GM19324 (cell line): ENCODE measurements at regions not wholly inside any gene's neighbourhood (a gene's known extent, or its start where the extent isn't known, plus 50 kb on each side); places are given as distances from the start of the nearest gene placed in this dataset.

Source experiments
- ATAC-seq: cut with Tn5 transposase; IDR thresholded peaks from one replicate; pipeline ENCODE4 v1.9.1; 2021; ENCODE audit warnings: mild to moderate bottlenecking, moderate library complexity; ENCODE audit not compliant: unreplicated experiment, low FRiP score

DNA sequence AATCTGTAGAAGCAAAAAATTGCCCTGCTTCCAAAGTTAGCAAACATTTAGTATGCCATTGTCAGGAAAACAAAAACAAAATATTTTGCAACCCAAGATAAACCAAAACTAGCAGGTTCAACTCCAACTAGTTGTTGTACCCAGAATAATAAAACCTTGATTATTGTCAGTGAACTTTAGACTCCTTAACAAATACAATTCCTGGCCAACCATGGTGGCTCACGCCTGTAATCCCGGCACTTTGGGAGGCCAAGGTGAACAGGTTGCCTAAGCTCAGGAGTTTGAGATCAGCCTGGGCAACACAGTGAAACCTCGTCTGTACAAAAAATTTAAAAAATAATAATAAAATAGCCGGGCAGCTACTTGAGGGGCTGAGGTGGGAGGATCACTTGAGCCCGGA, 53.6 kb upstream of the EPCAM start:
- no peak for ATAC-seq

DNA sequence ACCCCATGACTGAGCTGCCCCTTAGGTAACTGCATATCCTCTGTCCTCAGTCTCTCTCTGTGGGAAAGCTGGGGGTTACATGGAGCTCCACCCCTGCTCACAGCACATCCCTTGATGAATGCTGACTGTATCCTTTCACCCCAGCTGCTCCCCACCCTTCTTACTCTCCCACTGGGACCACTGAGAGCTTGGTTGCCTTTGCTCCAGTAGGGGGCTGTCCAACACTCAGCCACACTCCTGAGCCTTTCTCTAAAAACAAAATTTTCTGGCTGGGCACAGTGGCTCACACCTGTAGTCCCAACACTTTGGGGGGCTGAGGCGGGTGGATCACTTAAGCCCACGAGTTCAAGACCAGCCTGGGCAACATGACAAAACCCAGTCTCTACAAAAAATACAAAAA, 55.4 kb upstream of the EPCAM start:
- ATAC-seq: no peak

DNA sequence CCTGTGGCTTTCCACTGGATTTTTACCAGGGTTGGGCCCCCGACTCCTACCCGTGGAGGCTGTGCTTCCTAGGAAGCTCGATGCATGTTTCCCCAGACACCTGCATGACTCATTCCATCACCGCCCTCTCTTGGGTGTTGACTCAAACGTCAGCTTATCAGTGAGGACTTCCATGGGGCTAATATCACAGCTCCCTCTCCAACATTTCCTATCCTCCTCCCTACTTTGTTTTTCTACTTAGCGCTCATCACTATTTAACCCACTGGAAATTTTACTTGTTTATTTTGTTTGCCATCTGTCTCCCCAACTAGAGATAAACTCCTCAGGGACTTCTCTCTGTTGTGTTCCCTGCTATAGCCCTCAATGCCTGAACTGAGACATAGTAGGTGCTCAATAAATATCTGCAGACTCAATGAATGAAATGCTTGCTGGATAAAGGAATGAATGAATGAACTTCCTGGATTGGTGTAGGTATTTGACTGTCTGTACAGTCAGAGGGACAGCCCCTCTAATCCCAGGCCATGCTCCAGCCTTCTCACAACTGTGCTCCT, 55.9 kb upstream of the EPCAM start:
- ATAC-seq: no peak

DNA sequence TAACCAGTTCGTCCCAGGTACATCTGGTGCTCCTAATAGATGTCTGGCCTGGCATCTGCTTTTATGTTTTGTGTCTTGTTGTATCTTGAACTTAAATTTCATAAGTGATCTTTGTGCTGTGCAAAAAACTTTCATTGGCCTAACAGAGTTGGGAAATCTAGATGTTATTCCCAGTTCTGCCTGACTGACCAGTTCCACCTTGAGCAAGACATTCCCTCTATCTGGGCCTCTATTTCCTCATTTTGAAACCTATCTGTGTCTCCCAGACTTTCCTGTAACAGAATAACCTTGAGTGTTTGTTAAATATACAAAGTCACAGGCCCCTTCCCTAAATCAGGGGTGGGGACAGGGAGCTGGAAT, 56.6 kb upstream of the EPCAM start:
- ATAC-seq: no peak

DNA sequence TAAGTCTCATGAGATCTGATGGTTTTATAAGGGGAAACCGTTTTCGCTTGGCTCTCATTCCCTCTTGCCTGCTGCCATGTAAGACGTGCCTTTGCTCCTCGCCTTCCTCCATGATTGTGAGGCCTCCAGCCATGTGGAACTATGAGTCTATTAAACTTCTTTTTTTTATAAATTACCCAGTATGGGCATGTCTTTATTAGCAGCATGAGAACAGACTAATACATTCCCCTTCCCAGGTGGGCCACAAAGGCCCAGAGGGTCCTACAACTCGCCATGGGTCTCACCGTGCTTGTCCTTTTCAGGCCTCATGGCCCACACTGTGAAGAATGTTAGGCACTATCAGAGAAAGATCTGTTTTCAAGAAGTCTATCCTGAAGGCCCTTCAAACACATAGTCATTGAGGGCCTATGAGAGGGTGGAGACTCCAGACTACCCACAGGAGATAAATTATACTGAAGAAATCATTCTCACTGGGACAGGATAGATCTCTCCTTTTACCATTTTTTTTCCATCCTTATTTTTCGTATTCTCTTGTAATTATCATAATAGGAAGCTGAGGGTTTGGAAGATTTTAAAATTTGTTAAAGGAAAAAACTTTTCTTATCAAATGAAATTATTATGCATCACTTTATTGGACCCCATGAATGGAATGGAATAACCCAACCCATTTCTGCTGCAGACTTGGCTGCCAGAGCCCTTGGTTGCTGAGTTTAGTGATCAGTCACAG, 57.2 kb upstream of the EPCAM start:
- ATAC-seq: no peak

DNA sequence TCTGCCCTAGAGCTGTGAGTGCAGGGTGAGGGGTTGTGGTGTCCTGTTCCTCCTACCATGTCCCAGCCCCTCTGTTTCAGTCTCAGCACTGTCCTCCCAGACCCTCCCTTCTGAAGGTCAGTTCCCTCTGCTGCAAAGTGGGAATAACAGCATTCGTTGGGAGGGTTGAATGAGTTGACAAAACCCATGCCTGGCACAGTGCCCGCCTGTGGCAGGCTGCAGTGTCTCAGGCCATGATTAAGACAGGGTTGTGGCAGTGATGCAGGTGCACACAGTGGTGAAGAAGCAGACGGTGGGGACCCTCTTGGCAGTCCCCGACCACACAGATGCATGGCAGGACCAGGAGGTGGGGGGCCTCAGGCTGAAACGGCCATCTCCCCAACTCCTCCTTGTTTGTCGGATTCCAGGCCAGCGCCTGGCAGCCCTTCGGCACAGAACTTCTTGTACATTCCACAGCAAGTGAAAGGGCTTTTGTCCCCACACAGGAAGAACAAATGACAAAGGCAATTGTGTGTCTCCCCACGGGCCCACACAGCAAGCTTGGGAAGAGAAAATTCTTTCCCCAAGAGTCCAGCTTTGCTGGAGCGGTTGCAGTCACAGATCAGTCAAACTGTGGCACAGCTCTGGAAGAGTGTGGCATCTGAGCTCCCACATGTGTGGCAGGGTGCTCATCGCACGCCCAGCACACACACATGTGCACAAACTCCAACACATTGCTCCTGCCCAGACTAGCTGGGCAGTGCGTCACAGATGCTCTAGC, 58.1 kb upstream of the EPCAM start:
- ATAC-seq: peak; percentile 21

DNA sequence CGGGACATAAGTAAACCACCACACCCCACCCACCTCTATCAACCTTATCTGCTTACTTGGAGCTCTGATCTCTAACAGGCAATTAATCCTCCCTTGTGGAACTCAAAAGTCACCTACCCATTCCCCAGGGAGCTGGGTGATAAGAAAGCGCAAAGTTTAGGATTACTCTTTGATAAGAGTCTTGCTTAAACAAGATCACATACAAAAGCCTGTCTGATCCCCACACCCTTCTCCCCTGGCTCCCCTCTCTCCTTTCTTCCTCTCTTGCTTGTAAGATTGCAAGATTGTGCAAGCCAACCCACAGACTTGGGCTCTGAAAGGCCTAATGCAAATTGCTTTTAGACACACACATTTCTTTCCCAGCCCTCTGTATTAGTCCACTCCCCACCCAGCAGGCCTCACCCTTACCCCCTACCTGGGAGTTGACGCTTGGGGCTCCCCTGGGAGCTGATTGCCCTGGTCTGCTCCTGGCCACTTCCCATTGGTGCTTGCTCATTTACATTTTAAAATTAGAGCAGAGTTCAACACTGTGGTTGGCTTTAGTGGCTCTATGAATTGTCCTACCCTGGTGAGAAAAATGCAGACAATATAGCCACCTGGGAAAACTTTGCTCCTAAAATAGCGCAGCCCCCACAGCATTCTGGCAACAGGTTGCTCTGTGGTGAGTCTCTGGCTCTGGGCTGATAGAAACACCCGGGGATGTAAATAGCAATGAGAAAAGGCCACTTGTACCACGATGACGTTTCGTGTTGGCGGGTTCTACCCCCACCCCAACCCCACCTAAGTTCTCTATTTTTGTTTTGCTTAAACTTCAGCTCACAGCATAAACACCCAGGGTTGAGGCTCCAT, 58.9 kb upstream of the EPCAM start:
- ATAC-seq: peak; percentile 89

DNA sequence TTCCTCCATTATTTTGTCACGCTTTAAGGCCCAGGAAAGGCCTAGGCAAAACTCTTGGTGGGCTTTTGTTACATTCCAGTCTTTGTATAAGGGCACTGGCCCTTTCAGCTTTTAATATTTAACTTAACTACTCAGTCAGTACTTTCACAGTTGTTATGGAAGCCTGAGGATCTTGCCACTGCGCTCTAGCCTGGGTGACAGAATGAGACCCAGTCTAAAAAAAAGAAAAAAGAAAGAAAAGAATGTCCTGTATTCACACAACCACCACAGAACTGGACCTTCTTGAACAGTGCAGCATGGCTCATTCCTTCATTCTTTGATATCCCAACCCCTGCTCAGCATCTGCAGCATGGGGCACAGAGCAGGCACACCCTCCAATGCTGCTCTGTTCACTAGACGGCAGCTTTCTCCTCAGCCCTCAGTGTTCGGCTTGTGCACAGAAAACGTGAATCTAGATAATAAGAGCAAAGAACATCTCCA, 59.6 kb upstream of the EPCAM start:
- ATAC-seq: peak; percentile 1

DNA sequence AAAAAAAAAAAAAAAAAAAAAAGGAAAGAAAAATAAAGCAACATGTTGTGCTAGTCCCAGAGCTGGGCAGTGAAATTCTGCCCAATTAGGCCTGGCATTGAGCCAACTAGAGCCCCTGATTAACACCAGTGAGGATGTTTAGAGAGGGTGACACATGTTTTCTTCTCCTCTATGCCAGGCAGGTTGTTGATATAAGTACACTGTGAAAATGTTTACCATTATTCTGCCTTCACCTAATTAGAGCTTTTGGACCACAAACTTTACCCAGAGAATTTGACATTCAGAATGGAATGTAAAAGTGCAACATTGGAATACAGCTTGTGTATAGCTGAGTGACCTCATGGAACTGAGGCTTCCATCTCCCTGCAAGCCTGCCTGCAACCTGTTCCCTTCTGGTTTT, 62.0 kb upstream of the EPCAM start:
- no peak for ATAC-seq

DNA sequence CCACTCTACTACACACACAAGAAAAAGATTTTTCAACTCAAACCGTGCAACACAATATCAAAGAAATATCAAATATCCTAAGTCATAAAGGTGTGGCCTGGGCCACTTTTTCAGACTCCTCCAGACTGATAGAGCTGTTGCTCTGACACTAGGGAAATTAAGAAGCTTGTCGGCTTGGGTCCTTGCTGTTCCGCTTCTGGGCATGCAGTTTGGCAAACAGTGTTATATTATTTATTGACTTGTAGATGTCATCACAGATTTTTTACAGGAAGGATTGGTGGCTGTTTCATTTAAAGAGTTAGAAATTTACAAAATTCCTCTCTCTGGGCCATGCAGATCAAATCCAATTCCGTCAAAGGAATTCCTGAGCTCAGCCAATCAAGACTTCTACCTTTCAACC, 64.5 kb upstream of the EPCAM start:
- ATAC-seq: no peak

DNA sequence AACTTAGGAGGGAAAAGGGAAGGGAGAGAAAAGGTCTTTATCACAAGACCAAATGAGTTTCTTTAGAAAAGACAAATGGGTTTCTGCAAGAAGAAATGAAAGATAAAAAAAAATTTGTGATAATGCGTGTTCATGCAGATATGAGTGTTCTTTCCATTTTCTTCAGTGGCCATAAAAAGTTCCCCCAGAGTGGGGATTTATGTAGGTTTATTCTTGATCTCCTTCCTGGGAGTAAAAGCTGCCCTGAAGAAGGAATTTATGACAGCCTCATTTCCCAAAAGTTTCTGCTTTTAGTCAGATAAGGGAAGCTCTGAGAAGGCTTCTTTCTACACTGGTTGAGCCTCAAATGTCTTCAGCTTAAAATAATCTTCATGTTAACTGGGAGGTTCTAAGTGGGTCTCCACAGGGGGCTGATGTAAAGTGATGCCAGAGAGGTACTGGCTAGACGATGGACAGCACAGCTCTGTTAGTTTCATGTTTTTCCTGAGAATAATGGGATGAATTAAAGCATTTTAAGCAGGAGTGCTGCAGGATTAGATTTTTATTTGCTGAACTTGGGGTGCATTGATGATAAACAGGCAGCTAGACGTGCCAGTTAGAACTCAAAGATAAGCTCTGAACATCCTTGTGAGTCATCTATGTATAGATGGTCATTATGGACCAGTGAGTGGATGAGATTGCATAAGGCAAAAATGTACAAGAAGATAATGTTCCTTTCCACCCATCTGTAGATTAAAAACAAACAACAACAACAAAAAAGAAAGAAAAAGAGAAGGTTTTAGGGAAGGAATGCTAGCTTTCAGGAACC, 65.6 kb upstream of the EPCAM start:
- no peak for ATAC-seq

DNA sequence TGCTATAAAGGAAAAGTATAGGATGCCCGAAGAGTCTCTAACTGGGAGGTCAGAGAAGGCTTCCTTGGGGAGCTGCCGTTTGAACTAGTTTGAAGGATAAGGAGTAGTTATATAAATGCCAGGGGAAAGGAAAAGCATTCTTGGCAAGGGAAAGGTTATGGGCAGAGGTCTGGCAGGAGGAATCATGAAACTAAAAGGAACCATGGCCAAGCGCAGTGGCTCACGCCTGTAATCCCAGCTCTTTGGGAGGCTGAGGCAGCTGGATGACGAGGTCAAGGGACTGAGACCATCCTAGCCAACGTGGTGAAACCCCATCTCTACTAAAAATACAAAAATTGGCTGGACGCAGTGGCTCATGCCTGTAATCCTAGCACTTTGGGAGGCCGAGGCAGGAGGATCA, 66.8 kb upstream of the EPCAM start:
- no peak for ATAC-seq

DNA sequence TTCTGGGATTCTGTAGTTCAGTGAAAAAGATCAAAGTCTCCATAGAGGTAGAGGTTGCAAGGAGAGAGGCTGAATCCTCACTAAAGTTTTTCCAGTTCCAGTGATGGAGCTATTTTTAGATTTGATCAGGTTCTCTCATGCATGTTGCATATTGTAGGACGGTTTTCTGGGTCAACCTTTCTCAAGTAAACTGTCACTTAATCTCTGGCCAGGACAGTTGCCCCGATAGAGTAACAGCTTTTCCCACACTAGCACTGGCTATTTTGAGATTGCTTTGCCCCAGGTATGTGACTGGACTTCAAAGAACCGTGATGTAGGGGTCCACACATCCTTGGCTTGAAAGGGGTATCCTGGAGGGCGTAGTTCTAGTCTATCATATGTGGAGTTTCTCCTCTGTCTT, 67.4 kb upstream of the EPCAM start:
- no peak for ATAC-seq

DNA sequence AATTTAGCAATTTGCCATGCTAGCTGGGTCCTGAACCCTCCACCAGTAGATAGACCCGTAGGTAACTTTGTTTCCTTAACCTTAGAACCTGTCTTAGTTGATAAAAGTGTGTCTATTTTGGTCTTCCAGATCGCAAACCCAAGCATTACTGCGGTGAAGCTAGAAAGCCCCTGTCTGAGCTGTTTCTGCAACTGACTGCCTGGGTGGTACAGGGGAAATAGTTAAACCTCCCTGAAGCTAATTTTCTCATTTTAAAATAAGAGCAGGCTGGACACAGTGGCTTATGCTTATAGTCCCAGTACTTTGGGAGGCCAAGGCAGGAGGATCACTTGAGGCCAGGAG, 67.9 kb upstream of the EPCAM start:
- ATAC-seq: peak; percentile 51

DNA sequence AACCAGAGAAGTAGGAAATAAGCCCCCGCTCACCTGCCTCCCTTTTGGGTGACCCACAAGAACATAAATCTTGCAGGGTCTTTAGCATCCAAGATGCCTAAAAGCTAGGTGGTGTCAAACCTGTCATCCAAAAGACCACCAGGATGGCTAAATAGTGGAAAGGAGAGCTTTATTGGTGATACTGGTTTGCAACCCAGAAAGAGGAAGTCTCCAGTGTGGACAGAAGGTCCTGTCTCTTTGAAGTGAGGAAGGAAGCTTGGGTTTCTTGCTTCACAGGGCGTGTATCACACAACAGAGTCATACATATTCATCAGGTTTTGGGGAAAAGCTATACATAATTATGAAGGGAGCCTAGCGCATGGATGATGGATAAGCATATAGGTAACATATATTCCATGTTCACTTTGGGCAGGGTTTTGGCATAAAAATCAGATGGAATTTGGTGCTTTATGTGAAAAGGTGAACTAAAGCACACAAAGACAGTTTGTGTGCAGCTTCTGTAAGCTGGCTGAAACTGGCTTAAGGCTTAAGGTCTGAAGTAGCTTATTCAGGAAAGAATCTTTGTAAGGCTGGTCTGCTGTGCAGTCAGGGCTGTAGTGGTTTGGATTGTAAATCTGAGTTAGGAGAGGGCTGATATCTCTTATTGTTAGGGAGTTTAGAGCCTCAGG, 68.4 kb upstream of the EPCAM start:
- peak; percentile 66 for ATAC-seq

DNA sequence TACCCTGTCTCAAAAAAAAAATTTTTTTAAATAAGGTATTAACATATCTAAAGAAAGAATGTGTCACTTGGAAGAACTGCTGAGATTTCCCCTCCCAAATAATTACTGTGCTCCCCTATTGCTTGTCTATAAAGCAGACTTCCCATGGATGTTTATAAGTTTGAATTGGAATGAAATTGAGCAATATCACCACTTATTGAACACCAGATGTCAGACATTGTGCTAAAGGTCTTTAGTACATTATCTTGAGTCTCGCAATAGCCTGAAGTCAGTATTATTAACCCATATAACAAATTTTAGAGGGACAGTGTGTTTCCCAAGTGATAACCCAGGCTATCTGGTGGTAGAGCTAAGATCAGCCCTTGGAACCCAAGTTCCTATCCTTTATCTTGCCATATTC, 69.0 kb upstream of the EPCAM start:
- ATAC-seq: no peak

DNA sequence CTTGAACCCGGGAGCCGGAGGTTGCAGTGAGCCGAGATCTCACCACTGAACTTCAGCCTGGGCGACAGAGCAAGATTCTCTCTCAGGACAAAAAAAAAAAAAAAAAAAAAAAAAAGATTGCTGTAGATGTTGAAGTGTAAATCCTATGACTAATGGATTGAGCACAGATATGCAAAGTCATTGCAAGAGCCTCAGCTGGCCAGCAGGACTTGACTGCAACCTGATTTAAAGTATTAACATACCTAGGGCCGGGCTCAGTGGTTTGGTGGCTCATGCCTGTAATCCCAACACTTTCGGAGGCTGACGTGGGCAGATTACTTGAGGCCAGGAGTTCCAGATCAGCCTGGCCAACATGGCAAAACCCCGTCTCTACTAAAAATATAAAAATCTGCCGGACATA, 69.6 kb upstream of the EPCAM start:
- no peak for ATAC-seq

DNA sequence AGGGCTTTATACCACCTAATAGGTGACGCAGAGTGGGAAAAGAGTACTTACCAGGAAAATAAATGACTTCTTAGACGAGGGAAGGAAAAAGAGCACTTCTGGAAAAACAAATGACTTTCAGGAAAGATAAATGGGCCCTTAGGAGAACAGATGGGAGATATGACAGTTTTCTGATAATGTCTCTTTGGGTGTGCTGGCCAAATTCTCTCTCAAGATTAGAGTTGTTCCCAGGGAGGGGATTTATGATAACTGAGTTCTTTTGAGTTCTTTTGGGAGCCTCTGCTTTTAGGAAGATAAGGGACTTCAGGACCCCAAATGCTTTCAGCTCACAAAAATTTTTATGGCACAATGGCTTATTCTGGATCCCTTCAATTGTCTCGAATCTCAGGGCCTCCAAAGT, 70.3 kb upstream of the EPCAM start:
- ATAC-seq: no peak

DNA sequence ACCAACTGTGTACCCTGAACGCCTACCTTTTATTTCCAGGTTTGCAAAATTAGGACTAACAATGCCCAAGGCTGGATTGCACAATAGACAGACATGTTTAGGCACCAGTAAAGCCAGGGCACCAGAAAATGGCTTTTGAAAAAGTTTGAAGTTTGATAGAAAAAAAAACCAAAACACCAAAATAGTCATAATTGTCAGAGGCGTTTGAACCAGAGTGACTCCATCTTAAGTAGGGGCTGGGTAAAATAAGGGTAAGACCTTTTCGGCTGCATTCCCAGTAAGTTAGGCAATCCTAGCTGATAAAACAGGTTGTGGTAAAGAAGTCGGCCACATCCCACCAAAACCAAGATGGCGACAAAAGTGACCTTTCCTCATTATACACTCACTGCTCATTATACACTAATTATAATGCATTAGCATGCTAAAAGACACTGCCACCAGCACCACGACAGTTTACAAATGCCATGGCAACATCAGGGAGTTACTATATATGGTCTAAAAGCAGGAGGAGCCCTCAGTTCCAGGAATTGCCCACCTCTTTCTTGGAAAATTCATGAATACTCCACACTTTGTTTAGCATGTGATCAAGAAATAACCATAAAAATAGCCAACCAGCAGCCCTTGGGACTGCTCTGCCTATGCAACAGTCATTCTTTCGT, 71.2 kb upstream of the EPCAM start:
- no peak for ATAC-seq
